DOHH2 (cell line): ENCODE measurements at regions not wholly inside any gene's neighbourhood (a gene's known extent, or its start where the extent isn't known, plus 50 kb on each side); places are given as distances from the start of the nearest gene placed in this dataset.

ENCODE experiments used
- H3F3A ChIP-seq: fragments of 200-600 bp; sonication (generic), shearing (Covaris generic); 2 replicates; pipeline ENCODE4 v1.6.0; 2016; ENCODE audit warnings: antibody characterized with exemption, mild to moderate bottlenecking; ENCODE audit not compliant: control insufficient read depth, insufficient read depth
- H3K27ac ChIP-seq: fragments of 200-600 bp; sonication (generic); 2 replicates; pipeline ENCODE4 v1.5.1; 2014; ENCODE audit warnings: low read depth, mild to moderate bottlenecking, low read length, moderate library complexity
- H3K27me3 ChIP-seq: fragments of 200-600 bp; sonication (generic); 2 replicates; pipeline ENCODE4 v1.6.1; 2014; ENCODE audit warnings: mild to moderate bottlenecking, low read length, mixed read lengths; ENCODE audit not compliant: control insufficient read depth
- H3K36me3 ChIP-seq: fragments of 200-600 bp; sonication (generic); 2 replicates; pipeline ENCODE4 v1.6.1; 2014; ENCODE audit warnings: mild to moderate bottlenecking, low read length, moderate library complexity, mixed read lengths; ENCODE audit not compliant: control insufficient read depth
- H3K4me1 ChIP-seq: fragments of 200-600 bp; sonication (generic); 2 replicates; pipeline ENCODE4 v1.6.1; 2014; ENCODE audit warnings: mild to moderate bottlenecking, low read length, mixed read lengths; ENCODE audit not compliant: control insufficient read depth
- H3K4me2 ChIP-seq: fragments of 200-600 bp; sonication (generic); 2 replicates; pipeline ENCODE4 v1.6.0; 2014; ENCODE audit warnings: mild to moderate bottlenecking, low read length, moderate library complexity
- H3K4me3 ChIP-seq: fragments of 200-600 bp; sonication (generic); 2 replicates; pipeline ENCODE4 v1.5.1; 2014; ENCODE audit warnings: mild to moderate bottlenecking, low read length, mixed read lengths
- H3K79me2 ChIP-seq: fragments of 200-600 bp; sonication (generic); 2 replicates; pipeline ENCODE4 v1.6.1; 2014; ENCODE audit warnings: mild to moderate bottlenecking, low read length, mixed read lengths; ENCODE audit not compliant: control insufficient read depth
- H3K9me2 ChIP-seq: fragments of 200-600 bp; sonication (generic); replicated peaks from 2 replicates; pipeline ENCODE4 v1.6.1; 2014; ENCODE audit warnings: mild to moderate bottlenecking, low read length, mixed read lengths; ENCODE audit not compliant: control insufficient read depth
- H3K9me3 ChIP-seq: fragments of 200-600 bp; sonication (generic); 2 replicates; pipeline ENCODE4 v1.6.1; 2014; ENCODE audit warnings: antibody characterized with exemption, low read length, mixed read lengths; ENCODE audit not compliant: control insufficient read depth, insufficient read depth
- H4K20me1 ChIP-seq: fragments of 200-600 bp; sonication (generic); 2 replicates; pipeline ENCODE4 v1.6.0; 2014; ENCODE audit warnings: low read depth, mild to moderate bottlenecking, antibody characterized with exemption, low read length, moderate library complexity; ENCODE audit not compliant: control insufficient read depth, insufficient read depth
- EZH2phosphoT487 ChIP-seq: fragments of 200-600 bp; sonication (generic); IDR thresholded peaks from 2 replicates; pipeline ENCODE4 v1.6.1; 2017; ENCODE audit warnings: borderline replicate concordance, mild to moderate bottlenecking, antibody characterized with exemption, low read length, moderate library complexity, mixed read lengths
- TF ChIP-seq, protein P1 (sequence below): fragments of 200-600 bp; sonication (generic); IDR thresholded peaks from one replicate; pipeline ENCODE4 v1.5.1; 2014; ENCODE audit warnings: antibody characterized with exemption, mild to moderate bottlenecking, low read depth, low read length; ENCODE audit not compliant: poor library complexity, severe bottlenecking

DNA sequence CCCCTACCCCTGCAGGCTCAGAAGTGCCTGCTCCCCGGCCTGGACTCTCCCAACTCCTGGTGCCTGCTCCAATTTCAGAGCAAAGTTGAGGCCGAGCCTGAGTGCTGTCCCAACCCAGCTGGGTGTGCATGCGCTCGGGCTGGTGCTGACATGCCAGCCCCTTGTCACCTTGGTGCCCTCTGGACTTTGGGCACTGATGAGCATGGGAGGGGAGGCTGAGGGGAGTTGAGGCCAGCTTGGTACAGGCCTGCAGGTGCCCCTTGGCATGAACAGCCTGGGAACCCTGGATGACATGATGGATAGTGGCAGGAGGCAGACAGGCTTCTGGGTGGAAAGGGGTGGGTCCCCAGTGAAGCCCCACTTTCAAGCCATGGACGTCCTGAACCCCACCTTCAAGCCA lies 366.1 kb upstream of the NEGR1 start:
- H3K79me2 ChIP-seq = no peaks in the 10 kb centered on the region
- no peaks in the 10 kb centered on the region for H3K4me1 ChIP-seq
- no peaks in the 10 kb centered on the region for H3K9me3 ChIP-seq
- no peak overlapping the region for H3K4me2 ChIP-seq
- TF ChIP-seq, protein P1, sequence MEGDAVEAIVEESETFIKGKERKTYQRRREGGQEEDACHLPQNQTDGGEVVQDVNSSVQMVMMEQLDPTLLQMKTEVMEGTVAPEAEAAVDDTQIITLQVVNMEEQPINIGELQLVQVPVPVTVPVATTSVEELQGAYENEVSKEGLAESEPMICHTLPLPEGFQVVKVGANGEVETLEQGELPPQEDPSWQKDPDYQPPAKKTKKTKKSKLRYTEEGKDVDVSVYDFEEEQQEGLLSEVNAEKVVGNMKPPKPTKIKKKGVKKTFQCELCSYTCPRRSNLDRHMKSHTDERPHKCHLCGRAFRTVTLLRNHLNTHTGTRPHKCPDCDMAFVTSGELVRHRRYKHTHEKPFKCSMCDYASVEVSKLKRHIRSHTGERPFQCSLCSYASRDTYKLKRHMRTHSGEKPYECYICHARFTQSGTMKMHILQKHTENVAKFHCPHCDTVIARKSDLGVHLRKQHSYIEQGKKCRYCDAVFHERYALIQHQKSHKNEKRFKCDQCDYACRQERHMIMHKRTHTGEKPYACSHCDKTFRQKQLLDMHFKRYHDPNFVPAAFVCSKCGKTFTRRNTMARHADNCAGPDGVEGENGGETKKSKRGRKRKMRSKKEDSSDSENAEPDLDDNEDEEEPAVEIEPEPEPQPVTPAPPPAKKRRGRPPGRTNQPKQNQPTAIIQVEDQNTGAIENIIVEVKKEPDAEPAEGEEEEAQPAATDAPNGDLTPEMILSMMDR = no peak
- no peak for TF ChIP-seq EZH2phosphoT487
- H4K20me1 ChIP-seq = no peaks in the 10 kb centered on the region
- H3K36me3 ChIP-seq = no peaks in the 10 kb centered on the region
- H3K27me3 ChIP-seq = no peaks in the 10 kb centered on the region
- H3K9me2 ChIP-seq = no peaks in the 10 kb centered on the region
- H3K27ac ChIP-seq = no peak overlapping the region
- H3F3A ChIP-seq = no peaks in the 10 kb centered on the region
- no peak overlapping the region for H3K4me3 ChIP-seq

GRCh38 chr1:72643142-72643541 lies 360.8 kb upstream of the NEGR1 start:
- no peak overlapping the region for H3K4me2 ChIP-seq
- no peaks in the 10 kb centered on the region for H3K36me3 ChIP-seq
- H3K9me3 ChIP-seq = no peaks in the 10 kb centered on the region
- H3K4me1 ChIP-seq = no peaks in the 10 kb centered on the region
- no peaks in the 10 kb centered on the region for H3F3A ChIP-seq
- no peak overlapping the region for H3K27ac ChIP-seq
- H3K9me2 ChIP-seq = no peaks in the 10 kb centered on the region
- no peaks in the 10 kb centered on the region for H3K79me2 ChIP-seq
- TF ChIP-seq, protein P1 = no peak
- no peak for TF ChIP-seq EZH2phosphoT487
- H3K27me3 ChIP-seq = no peaks in the 10 kb centered on the region
- H3K4me3 ChIP-seq = no peak overlapping the region
- no peaks in the 10 kb centered on the region for H4K20me1 ChIP-seq

DNA sequence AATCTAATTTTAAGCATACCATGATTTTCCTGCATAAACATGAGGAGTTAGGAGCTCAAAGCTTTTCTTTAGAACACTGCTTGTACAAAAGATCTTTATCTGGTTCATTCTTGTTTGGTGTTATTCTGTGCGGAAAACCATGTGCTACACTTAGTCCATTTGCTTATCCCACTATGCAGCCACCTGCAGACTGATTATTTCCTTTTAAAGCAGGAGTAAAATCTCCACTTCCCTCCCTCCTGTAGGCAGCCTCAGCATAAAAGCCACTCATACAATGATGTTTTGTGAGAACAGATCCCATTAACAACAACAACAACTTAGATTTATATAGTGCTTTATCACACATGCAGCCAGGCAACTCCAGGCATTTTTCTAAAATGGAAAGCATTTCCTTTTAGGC lies 355.3 kb upstream of the NEGR1 start:
- no peak for TF ChIP-seq EZH2phosphoT487
- TF ChIP-seq, protein P1 = no peak
- Histone ChIP-seq H3K4me1 (no peaks in the 10 kb centered on the region), H3F3A (no peaks in the 10 kb centered on the region), H3K4me3 (no peak overlapping the region), H3K27ac (no peak overlapping the region), H3K27me3 (no peaks in the 10 kb centered on the region), H3K9me3 (no peaks in the 10 kb centered on the region), H3K79me2 (no peaks in the 10 kb centered on the region), H3K9me2 (no peaks in the 10 kb centered on the region), H3K36me3 (no peaks in the 10 kb centered on the region), H3K4me2 (no peak overlapping the region), H4K20me1 (no peaks in the 10 kb centered on the region)

GRCh38 chr1:72636631-72637030 lies 354.3 kb upstream of the NEGR1 start:
- TF ChIP-seq, protein P1 = no peak
- TF ChIP-seq EZH2phosphoT487 = no peak

More at GRCh38 chr1:72636631-72637030, 354.3 kb upstream of the NEGR1 start:
- H3F3A ChIP-seq = no peaks in the 10 kb centered on the region
- H3K27ac ChIP-seq = no peak overlapping the region
- no peaks in the 10 kb centered on the region for H3K27me3 ChIP-seq
- H4K20me1 ChIP-seq = no peaks in the 10 kb centered on the region
- no peak overlapping the region for H3K4me3 ChIP-seq
- H3K9me2 ChIP-seq = no peaks in the 10 kb centered on the region
- H3K4me2 ChIP-seq = no peak overlapping the region
- H3K36me3 ChIP-seq = no peaks in the 10 kb centered on the region
- no peaks in the 10 kb centered on the region for H3K9me3 ChIP-seq
- H3K4me1 ChIP-seq = no peaks in the 10 kb centered on the region
- no peaks in the 10 kb centered on the region for H3K79me2 ChIP-seq
